MM.1S (cell line): ENCODE measurements at regions not wholly inside any gene's neighbourhood (a gene's known extent, or its start where the extent isn't known, plus 50 kb on each side); places are given as distances from the start of the nearest gene placed in this dataset.

Source experiments
- DNase-seq: peaks from one replicate; pipeline ENCODE4 v3.0.0-alpha.2; 2015
- H2AFZ ChIP-seq: fragments of 300-600 bp; sonication (generic); 2 replicates; pipeline ENCODE4 v1.6.0; 2016; ENCODE audit warnings: antibody characterized with exemption, low read length
- H3F3A ChIP-seq: fragments of 300-600 bp; sonication (generic); 2 replicates; pipeline ENCODE4 v1.6.1; 2016; ENCODE audit warnings: mild to moderate bottlenecking, antibody characterized with exemption, low read length, moderate library complexity, mixed read lengths; ENCODE audit not compliant: insufficient read depth
- H3K27ac ChIP-seq: fragments of 300-600 bp; sonication (generic); 2 replicates; pipeline ENCODE4 v1.5.1; 2016; ENCODE audit warnings: mild to moderate bottlenecking, low read length
- H3K27me3 ChIP-seq: fragments of 300-600 bp; sonication (generic); replicated peaks from 2 replicates; pipeline ENCODE4 v1.6.0; 2016; ENCODE audit warnings: low read length; ENCODE audit not compliant: insufficient read depth
- H3K36me3 ChIP-seq: fragments of 300-600 bp; sonication (generic); replicated peaks from 2 replicates; pipeline ENCODE4 v1.6.1; 2016; ENCODE audit warnings: mild to moderate bottlenecking, low read length, mixed read lengths; ENCODE audit not compliant: insufficient read depth
- H3K4me1 ChIP-seq: fragments of 300-600 bp; sonication (generic); 2 replicates; pipeline ENCODE4 v1.6.1; 2016; ENCODE audit warnings: low read length, mixed read lengths
- H3K4me2 ChIP-seq: fragments of 300-600 bp; sonication (generic); 2 replicates; pipeline ENCODE4 v1.6.0; 2016; ENCODE audit warnings: low read depth, low read length
- H3K4me3 ChIP-seq: fragments of 300-600 bp; sonication (generic); 2 replicates; pipeline ENCODE4 v1.5.1; 2016; ENCODE audit warnings: low read length, mixed read lengths
- H3K79me2 ChIP-seq: fragments of 300-600 bp; sonication (generic); 2 replicates; pipeline ENCODE4 v1.6.1; 2016; ENCODE audit warnings: mixed run types, low read length, mixed read lengths
- H3K9ac ChIP-seq: fragments of 300-600 bp; sonication (generic); 2 replicates; pipeline ENCODE4 v1.6.1; 2016; ENCODE audit warnings: low read length, mixed read lengths
- H3K9me2 ChIP-seq: fragments of 300-600 bp; sonication (generic); replicated peaks from 2 replicates; pipeline ENCODE4 v1.6.1; 2016; ENCODE audit warnings: mild to moderate bottlenecking, low read length, mixed read lengths; ENCODE audit not compliant: insufficient read depth
- H3K9me3 ChIP-seq: fragments of 300-600 bp; sonication (generic); replicated peaks from 2 replicates; pipeline ENCODE4 v1.6.1; 2016; ENCODE audit warnings: mild to moderate bottlenecking, low read length, mixed read lengths; ENCODE audit not compliant: insufficient read depth
- H4K20me1 ChIP-seq: fragments of 300-600 bp; sonication (generic); 2 replicates; pipeline ENCODE4 v1.6.1; 2016; ENCODE audit warnings: mild to moderate bottlenecking, low read length, moderate library complexity, mixed read lengths; ENCODE audit not compliant: insufficient read depth
- EZH2 ChIP-seq: fragments of 300-600 bp; sonication (generic); optimal IDR thresholded peaks from 2 replicates; pipeline ENCODE3; 2017; ENCODE audit warnings: low read depth, mild to moderate bottlenecking, antibody characterized with exemption, low read length, mixed read lengths
- EZH2phosphoT487 ChIP-seq: fragments of 300-600 bp; sonication (generic); IDR thresholded peaks from 2 replicates; pipeline ENCODE4 v1.6.1; 2018; ENCODE audit warnings: antibody characterized with exemption, low read length
- TF ChIP-seq, protein P1 (sequence below): fragments of 300-600 bp; sonication (generic); IDR thresholded peaks from 2 replicates; pipeline ENCODE4 v1.5.1; 2016; ENCODE audit warnings: antibody characterized with exemption, low read length, mixed read lengths

- no peaks in the 10 kb centered on the region for H3K9me3 ChIP-seq
- no peak overlapping the region for H3K27ac ChIP-seq
- H3K4me3 ChIP-seq: no peak overlapping the region
- no peaks in the 10 kb centered on the region for H3K79me2 ChIP-seq
- H3K36me3 ChIP-seq: no peaks in the 10 kb centered on the region
- H3K4me2 ChIP-seq: no peak overlapping the region
- no peaks in the 10 kb centered on the region for H4K20me1 ChIP-seq
- H3K9me2 ChIP-seq: no peaks in the 10 kb centered on the region
- H3K4me1 ChIP-seq: no peaks in the 10 kb centered on the region
- peaks cover 88% of the 10 kb centered on the region for H3K27me3 ChIP-seq
- no peak for DNase-seq
- TF ChIP-seq, protein P1, sequence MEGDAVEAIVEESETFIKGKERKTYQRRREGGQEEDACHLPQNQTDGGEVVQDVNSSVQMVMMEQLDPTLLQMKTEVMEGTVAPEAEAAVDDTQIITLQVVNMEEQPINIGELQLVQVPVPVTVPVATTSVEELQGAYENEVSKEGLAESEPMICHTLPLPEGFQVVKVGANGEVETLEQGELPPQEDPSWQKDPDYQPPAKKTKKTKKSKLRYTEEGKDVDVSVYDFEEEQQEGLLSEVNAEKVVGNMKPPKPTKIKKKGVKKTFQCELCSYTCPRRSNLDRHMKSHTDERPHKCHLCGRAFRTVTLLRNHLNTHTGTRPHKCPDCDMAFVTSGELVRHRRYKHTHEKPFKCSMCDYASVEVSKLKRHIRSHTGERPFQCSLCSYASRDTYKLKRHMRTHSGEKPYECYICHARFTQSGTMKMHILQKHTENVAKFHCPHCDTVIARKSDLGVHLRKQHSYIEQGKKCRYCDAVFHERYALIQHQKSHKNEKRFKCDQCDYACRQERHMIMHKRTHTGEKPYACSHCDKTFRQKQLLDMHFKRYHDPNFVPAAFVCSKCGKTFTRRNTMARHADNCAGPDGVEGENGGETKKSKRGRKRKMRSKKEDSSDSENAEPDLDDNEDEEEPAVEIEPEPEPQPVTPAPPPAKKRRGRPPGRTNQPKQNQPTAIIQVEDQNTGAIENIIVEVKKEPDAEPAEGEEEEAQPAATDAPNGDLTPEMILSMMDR: no peak
- TF ChIP-seq EZH2 (no peak), EZH2phosphoT487 (no peak)
- H3K9ac ChIP-seq: no peak overlapping the region
- no peaks in the 10 kb centered on the region for H3F3A ChIP-seq
- H2AFZ ChIP-seq: no peak overlapping the region
Observed at GRCh38 chr11:71201936-71202597, 50.3 kb downstream of the SHANK2 start.

DNA sequence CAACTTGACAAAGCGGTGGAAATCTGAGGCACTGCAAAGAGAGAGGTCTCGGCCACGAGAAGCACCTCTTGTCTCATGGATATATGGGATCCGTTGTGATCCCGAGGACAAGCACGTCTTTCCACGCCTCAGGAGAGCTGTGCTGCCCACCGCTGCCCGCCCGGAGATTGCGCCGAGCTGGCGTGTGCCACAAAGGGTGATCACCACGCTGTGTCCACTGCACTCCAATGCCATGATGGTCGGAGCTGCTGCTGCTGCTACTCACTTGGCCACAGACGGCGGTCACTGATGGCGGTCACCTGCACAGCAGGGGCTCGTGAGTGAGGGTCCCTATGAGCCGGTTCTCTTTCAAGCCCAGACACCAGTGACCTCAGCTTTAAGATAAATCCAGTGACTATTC lies 51.1 kb downstream of the SHANK2 start:
- Histone ChIP-seq H3K4me2 (no peak overlapping the region), H3K9me3 (no peaks in the 10 kb centered on the region), H4K20me1 (no peaks in the 10 kb centered on the region), H3F3A (no peaks in the 10 kb centered on the region), H2AFZ (no peak overlapping the region), H3K4me3 (no peak overlapping the region), H3K36me3 (no peaks in the 10 kb centered on the region), H3K9ac (no peak overlapping the region), H3K79me2 (no peaks in the 10 kb centered on the region), H3K9me2 (no peaks in the 10 kb centered on the region), H3K4me1 (no peaks in the 10 kb centered on the region), H3K27ac (no peak overlapping the region), H3K27me3 (peaks cover 86% of the 10 kb centered on the region)
- TF ChIP-seq EZH2: no peak
- DNase-seq: no peak

- H3K4me1 ChIP-seq: no peaks in the 10 kb centered on the region
- H4K20me1 ChIP-seq: no peaks in the 10 kb centered on the region
- no peak overlapping the region for H2AFZ ChIP-seq
- H3F3A ChIP-seq: no peaks in the 10 kb centered on the region
- no peak overlapping the region for H3K27ac ChIP-seq
- no peaks in the 10 kb centered on the region for H3K79me2 ChIP-seq
- DNase-seq: no peak
- H3K4me2 ChIP-seq: no peak overlapping the region
- H3K27me3 ChIP-seq: peaks cover 86% of the 10 kb centered on the region
- no peaks in the 10 kb centered on the region for H3K36me3 ChIP-seq
- no peak overlapping the region for H3K4me3 ChIP-seq
- no peaks in the 10 kb centered on the region for H3K9me3 ChIP-seq
- no peak for TF ChIP-seq EZH2phosphoT487
- TF ChIP-seq, protein P1: no peak
- no peak for TF ChIP-seq EZH2
- no peak overlapping the region for H3K9ac ChIP-seq
- no peaks in the 10 kb centered on the region for H3K9me2 ChIP-seq
Observed at GRCh38 chr11:71200761-71201160, 51.6 kb downstream of the SHANK2 start.

GRCh38 chr11:71200172-71200716 lies 52.1 kb downstream of the SHANK2 start:
- TF ChIP-seq EZH2phosphoT487 (no peak), EZH2 (no peak)
- TF ChIP-seq, protein P1: no peak
- no peak overlapping the region for H2AFZ ChIP-seq
- H3K36me3 ChIP-seq: no peaks in the 10 kb centered on the region
- DNase-seq: no peak
- H3K9ac ChIP-seq: no peak overlapping the region
- no peaks in the 10 kb centered on the region for H3F3A ChIP-seq
- H3K4me1 ChIP-seq: no peaks in the 10 kb centered on the region
- no peaks in the 10 kb centered on the region for H3K79me2 ChIP-seq
- peaks cover 86% of the 10 kb centered on the region for H3K27me3 ChIP-seq
- no peak overlapping the region for H3K4me2 ChIP-seq
- no peaks in the 10 kb centered on the region for H3K9me3 ChIP-seq
- no peak overlapping the region for H3K4me3 ChIP-seq
- H3K27ac ChIP-seq: no peak overlapping the region
- no peaks in the 10 kb centered on the region for H4K20me1 ChIP-seq
- no peaks in the 10 kb centered on the region for H3K9me2 ChIP-seq
